Neural progenitor cell (in vitro differentiated cells): ENCODE measurements at regions not wholly inside any gene's neighbourhood (a gene's known extent, or its start where the extent isn't known, plus 50 kb on each side); places are given as distances from the start of the nearest gene placed in this dataset.

ENCODE experiments used
- CTCF ChIP-seq: fragments of 200-600 bp; sonication (generic); IDR thresholded peaks from 2 replicates; pipeline ENCODE4 v1.5.1; 2017; ENCODE audit warnings: antibody characterized with exemption, mild to moderate bottlenecking
- EZH2 ChIP-seq: fragments of 200-600 bp; sonication (generic); IDR thresholded peaks from 2 replicates; pipeline ENCODE4 v1.6.1; 2017; ENCODE audit warnings: antibody characterized with exemption, mild to moderate bottlenecking, moderate library complexity
- EZH2phosphoT487 ChIP-seq: fragments of 200-600 bp; sonication (generic); IDR thresholded peaks from 2 replicates; pipeline ENCODE4 v1.6.1; 2017; ENCODE audit warnings: antibody characterized with exemption

DNA sequence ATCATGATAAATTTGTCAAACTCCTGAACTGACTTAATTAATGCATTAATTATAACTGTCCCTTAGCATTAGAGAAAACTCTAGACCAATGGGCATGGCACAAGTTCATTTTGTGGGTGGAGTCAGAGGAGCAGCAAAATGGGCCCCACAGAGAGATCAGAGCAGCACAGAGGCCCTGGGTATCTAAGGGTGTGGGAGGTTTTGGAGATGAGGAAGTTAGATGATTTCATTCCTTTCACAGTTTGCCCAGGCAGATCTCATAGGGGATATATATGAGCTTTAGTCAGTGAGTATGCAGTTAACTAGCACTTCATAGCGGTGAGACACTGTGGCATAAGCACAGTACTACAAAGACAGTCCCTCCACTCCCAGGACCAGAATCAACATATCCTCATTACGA lies 117.3 kb downstream of the MAB21L3 start:
- TF ChIP-seq CTCF: no peak
- no peak for TF ChIP-seq EZH2phosphoT487
- no peak for TF ChIP-seq EZH2
